Pancreas (tissue), 10 donors: ENCODE measurements at regions not wholly inside any gene's neighbourhood (a gene's known extent, or its start where the extent isn't known, plus 50 kb on each side); places are given as distances from the start of the nearest gene placed in this dataset.

Experiments used
- ATAC-seq, 4 donors: fragments of 200-7000 bp; cut with Tn5 transposase; one replicate each; pipeline versions ENCODE4 v1.8.0 to v1.9.1; 2020; ENCODE audit warnings: mild to moderate bottlenecking in 4 of 4, moderate library complexity in 4 of 4
- DNase-seq, 6 donors: peaks; one replicate each; pipeline ENCODE4 v3.0.0-alpha.2; 2020
- FAIRE-seq: peaks from 2 replicates; lab custom pipeline; 2012; peaks lifted over from hg19 to GRCh38; lab: Jason Lieb, UNC
- H3K27ac ChIP-seq, 4 donors: fragments of 200-600 bp; sonication (generic); 1 replicate in 3 of 4; 2 replicates in 1 of 4; pipeline versions ENCODE4 v1.5.0 to v1.8.0; 2020
- H3K27me3 ChIP-seq, 4 donors: fragments of 200-600 bp; one replicate each; pipeline ENCODE4 v1.8.0; 2021
- H3K36me3 ChIP-seq, 3 donors: fragments of 200-600 bp; sonication (generic) in 1 of 3; one replicate each; pipeline versions ENCODE4 v1.5.0 to v1.8.0; 2020 to 2021
- H3K4me1 ChIP-seq, 3 donors: fragments of 200-600 bp; one replicate each; pipeline ENCODE4 v1.8.0; 2021
- H3K4me3 ChIP-seq, 4 donors: fragments of 200-600 bp; sonication (generic) in 2 of 4; one replicate each; pipeline versions ENCODE4 v1.5.0 to v1.8.0; 2020 to 2021
- H3K9me3 ChIP-seq, 4 donors: fragments of 200-600 bp; one replicate each; pipeline ENCODE4 v1.8.0; 2021
- WGBS, 2 donors: extraction: QIAGEN DNeasy Blood & Tissue Kit; methylation state at CpG; one replicate each; pipeline ENCODE4 v1.1.7; 2013; 5-methylcytosine and 5-hydroxymethylcytosine counted together
- intact Hi-C, 3 donors: fragments of 100-400 bp; cut with DNase I; formaldehyde crosslinking; loops; one replicate each; pipeline versions ENCODE4 v1.11.1 to v1.14.2; 2022
- TF ChIP-seq, protein P1 (sequence below), 4 donors: fragments of 200-600 bp; sonication (generic) in 3 of 4; IDR thresholded peaks; one replicate each; pipeline versions ENCODE4 v1.5.0 to v1.8.0; 2021; ENCODE audit warnings: antibody characterized with exemption in 4 of 4
- donor health status: healthy with polysubstance abuse.
- donor health status: DM: no; HTN: no; CAD: no; lungs with moderate emphysema.
- donor health status: DM: no; HTN: no; CAD: no.
- donor health status: control.
- donor health status: control.
- donor health status: Bipolar disorder and iron deficiency.
- donor health status: DM: yes; HTN: yes; CAD: no.
- donor health status: DM: no; HTN: no; CAD: no.
- donor health status: DM: no; HTN: no; CAD: no.
- donor health status: DM: yes; HTN: yes; CAD: no.

DNA sequence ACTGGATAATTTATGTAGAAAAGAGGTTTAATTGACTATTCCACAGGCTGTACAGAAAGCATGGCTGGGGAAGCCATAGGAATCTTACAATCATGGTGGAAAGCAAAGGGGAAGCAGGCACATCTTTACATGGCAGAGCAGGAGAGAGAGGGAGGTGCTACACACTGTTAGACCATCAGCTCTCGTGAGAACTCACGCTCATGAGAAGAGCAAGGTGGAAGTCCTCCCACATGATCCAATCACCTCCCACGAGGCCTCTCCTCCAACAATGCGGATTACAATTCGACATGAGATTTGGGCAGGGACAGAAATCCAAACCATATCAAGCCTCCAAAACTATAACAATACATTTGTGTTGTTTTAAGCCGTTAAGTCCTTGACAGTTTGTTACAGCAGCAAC, 257.1 kb upstream of the KCNG1 start:
- no peak overlapping the region for H3K4me3 ChIP-seq
- TF ChIP-seq, protein P1, sequence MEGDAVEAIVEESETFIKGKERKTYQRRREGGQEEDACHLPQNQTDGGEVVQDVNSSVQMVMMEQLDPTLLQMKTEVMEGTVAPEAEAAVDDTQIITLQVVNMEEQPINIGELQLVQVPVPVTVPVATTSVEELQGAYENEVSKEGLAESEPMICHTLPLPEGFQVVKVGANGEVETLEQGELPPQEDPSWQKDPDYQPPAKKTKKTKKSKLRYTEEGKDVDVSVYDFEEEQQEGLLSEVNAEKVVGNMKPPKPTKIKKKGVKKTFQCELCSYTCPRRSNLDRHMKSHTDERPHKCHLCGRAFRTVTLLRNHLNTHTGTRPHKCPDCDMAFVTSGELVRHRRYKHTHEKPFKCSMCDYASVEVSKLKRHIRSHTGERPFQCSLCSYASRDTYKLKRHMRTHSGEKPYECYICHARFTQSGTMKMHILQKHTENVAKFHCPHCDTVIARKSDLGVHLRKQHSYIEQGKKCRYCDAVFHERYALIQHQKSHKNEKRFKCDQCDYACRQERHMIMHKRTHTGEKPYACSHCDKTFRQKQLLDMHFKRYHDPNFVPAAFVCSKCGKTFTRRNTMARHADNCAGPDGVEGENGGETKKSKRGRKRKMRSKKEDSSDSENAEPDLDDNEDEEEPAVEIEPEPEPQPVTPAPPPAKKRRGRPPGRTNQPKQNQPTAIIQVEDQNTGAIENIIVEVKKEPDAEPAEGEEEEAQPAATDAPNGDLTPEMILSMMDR (IDR thresholded peaks at IDR 0.05) = no peak
- no peak for ATAC-seq
- FAIRE-seq = no peak
- no peaks in the 10 kb centered on the region for H3K4me1 ChIP-seq
- WGBS, 2 donors = 77 to 88% methylated on average over 6 of the region's 6 CpGs
- intact Hi-C loops = no loop called here
- no peaks in the 10 kb centered on the region for H3K9me3 ChIP-seq
- H3K27me3 ChIP-seq = peaks cover 0 to 4% (median 0%) of the 10 kb centered on the region in 4 donors
- no peak for DNase-seq
- H3K27ac ChIP-seq = no peak overlapping the region
- H3K36me3 ChIP-seq = no peaks in the 10 kb centered on the region

DNA sequence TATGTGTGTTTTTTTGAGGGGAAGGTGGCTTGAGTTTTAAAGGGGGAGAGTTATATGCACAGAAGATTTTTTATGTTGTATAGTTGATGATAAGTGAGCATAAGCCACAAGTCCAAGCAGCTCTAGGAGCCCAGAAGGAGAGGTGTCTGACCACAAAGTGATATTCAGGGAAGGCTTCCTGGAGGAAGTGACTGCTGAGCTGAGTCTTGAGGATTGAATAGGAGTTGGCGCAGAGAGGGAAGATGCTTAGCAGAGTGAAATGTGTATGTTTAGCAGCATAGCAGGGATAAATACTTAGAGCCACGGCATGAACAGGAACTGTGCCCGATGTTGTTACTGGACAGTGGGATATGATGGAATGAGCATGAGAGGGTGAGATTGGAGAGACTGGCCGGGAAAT, 255.1 kb upstream of the KCNG1 start:
- no peaks in the 10 kb centered on the region for H3K4me1 ChIP-seq
- H3K27me3 ChIP-seq = peaks cover 0 to 4% (median 0%) of the 10 kb centered on the region in 4 donors
- no peak for ATAC-seq
- no peak for FAIRE-seq
- no peak for DNase-seq
- 66 to 73% methylated on average over 4 of the region's 4 CpGs for WGBS, 2 donors
- no peak overlapping the region for H3K27ac ChIP-seq
- H3K4me3 ChIP-seq = no peak overlapping the region
- H3K36me3 ChIP-seq = no peaks in the 10 kb centered on the region
- H3K9me3 ChIP-seq = no peaks in the 10 kb centered on the region
- intact Hi-C loops = no loop called here
- TF ChIP-seq, protein P1 (IDR thresholded peaks at IDR 0.05) = no peak

DNA sequence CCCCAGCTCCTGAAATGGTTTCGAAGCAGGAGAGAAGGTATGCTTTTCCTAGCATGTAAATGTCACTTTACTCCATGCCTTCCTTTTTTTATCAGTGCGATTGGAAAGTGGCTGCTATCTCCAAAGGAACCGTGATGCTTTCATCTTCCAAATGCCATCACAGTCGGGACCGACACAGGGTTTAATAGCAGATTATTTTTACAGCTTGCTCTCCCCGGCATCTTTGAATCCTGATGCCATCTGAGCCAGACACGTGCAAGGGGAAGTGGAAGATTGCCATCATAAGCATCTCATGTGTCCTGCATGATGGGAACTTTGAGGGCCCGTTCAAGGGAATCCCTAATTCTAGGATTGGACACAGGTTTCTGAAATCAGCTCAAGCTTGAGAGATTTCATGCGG, 253.4 kb upstream of the KCNG1 start:
- H3K27ac ChIP-seq = no peak overlapping the region
- H3K36me3 ChIP-seq = no peaks in the 10 kb centered on the region
- TF ChIP-seq, protein P1 (IDR thresholded peaks at IDR 0.05) = no peak
- no peaks in the 10 kb centered on the region for H3K4me1 ChIP-seq
- WGBS, 2 donors = 44 to 47% methylated on average over 9 of the region's 9 CpGs
- FAIRE-seq (no peak), DNase-seq (no peak), ATAC-seq (no peak)
- intact Hi-C loops = no loop called here
- H3K27me3 ChIP-seq = peaks cover 0 to 4% (median 0%) of the 10 kb centered on the region in 4 donors
- H3K9me3 ChIP-seq = no peaks in the 10 kb centered on the region
- no peak overlapping the region for H3K4me3 ChIP-seq

DNA sequence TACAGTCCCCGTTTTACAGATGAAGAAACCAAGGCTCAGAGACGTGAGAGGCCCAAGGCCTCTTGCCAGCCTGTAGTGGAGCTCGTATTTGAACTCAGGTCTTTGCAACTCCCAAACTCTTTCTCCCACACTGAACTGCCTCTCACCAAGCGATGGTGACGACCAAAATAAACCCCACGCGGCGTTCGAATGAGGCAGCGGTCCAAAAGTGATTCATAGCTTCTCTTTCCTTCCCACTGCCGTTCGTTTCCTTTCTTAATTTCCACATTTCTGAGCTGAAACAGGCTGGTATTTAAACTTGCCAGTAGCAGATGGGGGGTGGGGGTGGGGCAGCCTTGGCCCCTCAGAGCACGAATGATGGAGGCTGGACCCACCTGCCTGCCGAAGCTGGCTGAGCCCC, 252.9 kb upstream of the KCNG1 start:
- DNase-seq = no peak
- intact Hi-C loops = no loop called here
- no peaks in the 10 kb centered on the region for H3K36me3 ChIP-seq
- H3K4me1 ChIP-seq = no peaks in the 10 kb centered on the region
- no peak overlapping the region for H3K4me3 ChIP-seq
- no peaks in the 10 kb centered on the region for H3K9me3 ChIP-seq
- FAIRE-seq = no peak
- TF ChIP-seq, protein P1 (IDR thresholded peaks at IDR 0.05) = no peak
- H3K27ac ChIP-seq = no peak overlapping the region
- peaks cover 0 to 4% (median 0%) of the 10 kb centered on the region in 4 donors for H3K27me3 ChIP-seq
- WGBS, 2 donors = 35 to 40% methylated on average over 14 of the region's 14 CpGs
- ATAC-seq = no peak

DNA sequence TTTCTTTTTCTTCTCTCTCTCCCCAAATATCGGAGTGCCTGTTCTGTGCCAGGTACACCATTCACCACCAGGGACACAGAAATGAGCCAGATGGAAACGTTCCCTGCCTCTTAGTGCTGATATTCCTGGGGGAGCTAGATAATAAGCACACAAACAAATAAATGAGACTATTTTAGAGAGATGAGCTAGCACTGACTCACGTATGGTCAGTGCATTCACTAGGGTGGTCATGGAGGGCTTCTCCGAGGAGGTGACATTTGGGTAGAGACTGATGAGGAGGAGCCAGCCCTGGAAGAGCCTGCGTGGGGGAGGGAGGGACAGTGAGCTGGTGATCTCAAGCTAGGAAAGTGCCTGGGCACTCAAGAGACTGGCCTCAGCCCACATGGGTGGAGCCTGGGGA, 252.3 kb upstream of the KCNG1 start:
- Histone ChIP-seq H3K4me3 (no peak overlapping the region), H3K4me1 (no peaks in the 10 kb centered on the region), H3K9me3 (no peaks in the 10 kb centered on the region), H3K36me3 (no peaks in the 10 kb centered on the region), H3K27me3 (peaks cover 0 to 4% (median 0%) of the 10 kb centered on the region in 4 donors), H3K27ac (no peak overlapping the region)
- intact Hi-C loops = no loop called here
- no peak for FAIRE-seq
- no peak for DNase-seq
- no peak for ATAC-seq
- TF ChIP-seq, protein P1 (IDR thresholded peaks at IDR 0.05) = no peak
- WGBS, 2 donors = 39 to 44% methylated on average over 4 to 5 of the region's 5 CpGs
